Stimulated activated naive CD8-positive, alpha-beta T cell treated with anti-CD3 and anti-CD28 coated beads, Interleukin-15, Interleukin-2, amounts not matched to agents 100 ng/mL and 50 ng/mL, for 24 hours (primary cell): ENCODE measurements at regions not wholly inside any gene's neighbourhood (a gene's known extent, or its start where the extent isn't known, plus 50 kb on each side); places are given as distances from the start of the nearest gene placed in this dataset.
"Not testable (repeated sequence)": the region's sequence is repeated elsewhere in the genome, so short reads cannot be mapped to it uniquely, and the experiment has no call there.

ENCODE experiments used
- H3K27ac Mint-ChIP-seq: one replicate; pipeline ENCODE4 v1.8.0; 2021; ENCODE audit warnings: mild to moderate bottlenecking, mixed read lengths
- H3K27me3 Mint-ChIP-seq: one replicate; pipeline ENCODE4 v1.8.0; 2021; ENCODE audit warnings: mixed read lengths
- H3K36me3 Mint-ChIP-seq: one replicate; pipeline ENCODE4 v1.8.0; 2021; ENCODE audit warnings: low read depth, mixed read lengths
- H3K4me1 Mint-ChIP-seq: one replicate; pipeline ENCODE4 v1.8.0; 2021; ENCODE audit warnings: low read depth, mixed read lengths
- H3K4me3 Mint-ChIP-seq: one replicate; pipeline ENCODE4 v1.8.0; 2021; ENCODE audit warnings: mild to moderate bottlenecking, mixed read lengths
- H3K9me3 Mint-ChIP-seq: one replicate; pipeline ENCODE4 v1.8.0; 2021; ENCODE audit warnings: mixed read lengths

DNA sequence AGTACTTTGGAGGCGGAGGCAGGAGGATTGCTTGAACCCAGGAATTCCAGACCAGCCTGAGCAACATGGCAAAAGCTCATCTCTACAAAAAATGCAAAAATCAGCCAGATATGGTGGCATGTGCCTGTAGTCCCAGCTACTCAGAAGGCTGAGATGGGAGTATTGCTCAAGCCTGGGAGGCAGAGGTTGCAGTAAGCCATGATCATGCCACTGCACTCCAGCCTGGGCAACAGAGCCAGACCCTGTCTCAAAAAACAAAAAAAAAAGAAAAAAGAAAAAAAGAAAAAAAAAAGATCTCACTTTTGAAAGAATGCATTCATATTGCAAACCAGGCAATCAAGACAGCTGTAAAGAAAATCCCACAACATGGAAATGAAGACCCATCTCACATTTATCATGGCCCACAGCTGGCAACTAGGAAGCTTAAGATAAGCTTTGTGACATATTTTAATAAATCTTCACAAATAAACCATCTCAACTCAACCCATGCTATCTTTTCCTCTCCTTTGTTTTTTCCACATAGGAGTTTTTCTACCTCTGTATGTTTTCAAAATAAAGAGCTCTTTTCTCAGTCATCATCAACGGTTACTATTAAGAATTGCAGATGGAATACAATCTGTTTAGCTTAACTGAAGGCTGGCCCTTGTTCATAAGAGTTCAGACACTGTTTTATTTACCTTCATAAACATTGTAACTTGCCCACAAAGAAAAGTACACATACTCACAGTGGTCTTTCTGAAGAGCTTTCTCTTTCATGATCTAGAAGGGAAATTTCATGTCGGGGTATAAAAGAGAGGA, 137.0 kb downstream of the MREG start:
- H3K9me3 Mint-ChIP-seq: no peaks in the 10 kb centered on the region
- H3K4me3 Mint-ChIP-seq: no peak overlapping the region
- H3K4me1 Mint-ChIP-seq: no peaks in the 10 kb centered on the region
- H3K36me3 Mint-ChIP-seq: no peaks in the 10 kb centered on the region
- H3K27ac Mint-ChIP-seq: no peak overlapping the region
- H3K27me3 Mint-ChIP-seq: peaks cover 14% of the 10 kb centered on the region

DNA sequence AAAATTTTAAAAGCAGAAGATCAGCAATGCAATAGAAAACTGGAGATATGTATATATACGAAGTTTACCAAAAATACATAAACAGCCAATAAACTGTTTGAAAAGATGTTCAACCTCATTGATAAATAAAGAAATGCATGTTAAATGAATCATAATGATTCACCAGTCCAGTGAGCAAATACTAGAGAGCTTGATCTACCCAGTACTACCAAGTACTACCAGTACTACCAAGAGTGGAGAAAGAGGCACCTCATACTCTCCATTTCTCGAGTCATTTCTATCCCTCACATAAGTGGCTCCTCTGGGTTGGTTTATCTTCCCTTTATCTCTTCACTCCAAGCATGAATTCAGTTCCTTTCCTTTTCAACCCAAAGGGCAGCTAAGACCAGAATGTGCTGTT, 138.9 kb downstream of the MREG start:
- Mint-ChIP-seq H3K27ac (no peak overlapping the region), H3K4me1 (no peaks in the 10 kb centered on the region), H3K4me3 (no peak overlapping the region), H3K36me3 (no peaks in the 10 kb centered on the region), H3K27me3 (peaks cover 7% of the 10 kb centered on the region), H3K9me3 (no peaks in the 10 kb centered on the region)

DNA sequence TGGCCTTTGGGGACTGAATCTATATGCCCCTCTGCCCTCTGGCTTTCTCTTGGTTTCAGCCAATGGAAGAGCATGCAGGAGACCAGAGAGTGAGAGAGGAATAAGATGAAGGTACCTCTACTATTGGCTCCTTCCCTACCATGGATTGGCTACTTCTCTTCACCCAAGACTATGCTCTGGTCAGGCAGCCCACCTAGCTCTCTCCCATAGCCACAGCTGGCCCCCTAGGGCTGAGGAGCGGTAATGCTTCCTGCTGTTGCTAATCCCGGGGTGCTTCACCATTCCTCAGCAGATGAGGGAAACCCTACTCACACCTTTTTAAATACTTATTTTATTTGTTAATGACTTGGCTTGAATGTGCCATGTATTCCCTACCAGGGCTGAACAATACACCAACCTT, 142.4 kb downstream of the MREG start:
- H3K9me3 Mint-ChIP-seq: no peaks in the 10 kb centered on the region
- H3K4me3 Mint-ChIP-seq: no peak overlapping the region
- H3K4me1 Mint-ChIP-seq: no peaks in the 10 kb centered on the region
- no peaks in the 10 kb centered on the region for H3K36me3 Mint-ChIP-seq
- no peak overlapping the region for H3K27ac Mint-ChIP-seq
- peaks cover 17% of the 10 kb centered on the region for H3K27me3 Mint-ChIP-seq

DNA sequence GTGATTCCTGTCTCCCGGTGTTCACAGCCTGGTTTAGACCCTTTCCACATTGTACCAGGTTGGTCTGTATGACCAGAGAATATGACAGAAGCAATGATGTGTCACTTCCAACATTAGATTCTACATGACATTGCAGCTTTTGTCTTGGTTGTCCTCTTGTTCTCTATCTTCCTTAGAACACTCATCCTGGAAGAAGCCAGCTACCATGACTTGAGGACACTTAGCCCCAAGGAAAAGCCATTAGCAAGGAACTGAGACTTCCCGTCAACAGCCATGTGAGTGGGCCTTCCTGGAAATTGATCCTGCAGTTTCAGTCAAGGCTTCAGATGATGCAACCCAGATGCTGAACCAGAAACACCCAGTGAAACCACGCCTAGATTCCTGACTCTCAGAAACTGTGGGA, 143.3 kb downstream of the MREG start:
- Mint-ChIP-seq H3K4me1 (no peaks in the 10 kb centered on the region), H3K36me3 (no peaks in the 10 kb centered on the region)

DNA sequence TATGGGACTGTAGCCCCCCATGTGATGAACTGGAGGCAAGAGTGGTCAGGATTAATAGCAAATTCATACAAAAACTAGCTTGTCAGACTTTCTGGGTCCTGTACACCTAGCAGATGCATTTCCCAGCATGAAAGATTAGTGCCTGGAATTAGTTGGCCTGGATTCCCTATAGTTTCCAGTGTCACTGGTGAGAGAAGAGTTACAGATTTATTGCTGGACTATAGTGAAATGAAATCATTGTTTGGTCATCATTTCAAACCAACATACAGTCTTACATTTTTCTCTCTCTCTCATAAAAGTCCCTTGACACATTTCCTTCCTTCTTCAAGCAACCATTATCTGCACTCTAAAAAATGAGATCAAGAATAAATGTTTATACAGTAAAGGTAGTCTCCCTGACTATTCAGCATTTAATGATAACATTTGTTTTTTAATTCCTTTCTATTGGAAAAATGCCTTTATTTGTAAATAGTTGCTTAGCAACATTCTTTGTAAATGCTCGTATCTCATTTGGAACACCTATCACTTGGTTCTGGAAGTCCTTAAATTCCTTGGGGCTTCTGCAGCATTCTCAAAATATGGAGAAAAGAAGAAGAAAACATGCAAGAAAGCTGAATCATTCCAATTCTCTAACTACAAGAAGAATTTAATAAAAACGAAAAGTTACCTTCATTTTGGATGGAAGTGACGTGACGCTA, 144.4 kb downstream of the MREG start:
- Mint-ChIP-seq H3K27me3 (peaks cover 17% of the 10 kb centered on the region), H3K36me3 (no peaks in the 10 kb centered on the region), H3K27ac (no peak overlapping the region), H3K9me3 (no peaks in the 10 kb centered on the region), H3K4me1 (no peaks in the 10 kb centered on the region), H3K4me3 (no peak overlapping the region)

More for the DNA sequence above, 143.3 kb downstream of the MREG start:
- peaks cover 17% of the 10 kb centered on the region for H3K27me3 Mint-ChIP-seq
- no peak overlapping the region for H3K27ac Mint-ChIP-seq
- no peaks in the 10 kb centered on the region for H3K9me3 Mint-ChIP-seq
- H3K4me3 Mint-ChIP-seq: no peak overlapping the region

DNA sequence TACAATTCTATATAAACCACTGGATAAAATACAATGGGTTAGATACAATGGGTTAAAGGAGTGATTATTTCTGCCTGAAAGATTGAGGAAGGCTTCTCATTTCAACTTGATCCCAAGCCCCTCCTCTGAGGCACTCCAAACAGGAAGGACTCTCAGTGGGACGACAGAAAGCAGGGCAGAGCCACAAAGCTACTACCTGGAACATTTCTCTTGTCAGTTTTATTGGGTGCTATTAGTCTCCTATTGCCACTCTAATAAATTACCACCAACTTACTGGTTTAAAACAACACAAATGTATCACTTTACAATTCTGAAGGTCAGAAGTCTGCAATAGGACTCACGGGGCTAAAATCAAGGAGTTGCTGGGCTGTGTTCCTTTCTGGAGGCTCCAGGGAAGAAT, 146.7 kb downstream of the MREG start:
- no peak overlapping the region for H3K27ac Mint-ChIP-seq
- H3K9me3 Mint-ChIP-seq: no peaks in the 10 kb centered on the region

DNA sequence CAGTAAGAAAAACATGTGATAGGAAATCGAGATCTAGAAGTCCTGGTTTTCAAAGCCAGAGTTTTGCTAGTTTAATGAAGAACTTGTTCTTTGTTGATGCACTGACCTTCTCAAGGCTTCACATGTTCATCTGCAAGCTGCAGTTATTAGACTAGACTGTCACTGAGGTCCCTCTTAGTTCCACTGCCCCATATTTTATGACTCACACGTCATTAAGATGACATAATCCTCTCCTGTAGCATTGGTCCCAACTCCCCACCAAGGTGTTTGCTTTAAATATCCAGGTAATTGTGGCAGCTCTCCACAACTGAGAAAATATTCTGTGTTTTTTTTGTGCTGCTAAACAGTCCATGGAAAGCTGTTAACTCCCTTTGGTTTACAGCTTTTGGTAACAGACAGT, 149.7 kb downstream of the MREG start:
- Mint-ChIP-seq H3K9me3 (no peaks in the 10 kb centered on the region), H3K27me3 (peaks cover 11% of the 10 kb centered on the region), H3K36me3 (no peaks in the 10 kb centered on the region), H3K4me3 (no peak overlapping the region), H3K4me1 (no peaks in the 10 kb centered on the region), H3K27ac (no peak overlapping the region)

More for the DNA sequence above, 146.7 kb downstream of the MREG start:
- H3K4me3 Mint-ChIP-seq: no peak overlapping the region
- no peaks in the 10 kb centered on the region for H3K36me3 Mint-ChIP-seq
- H3K4me1 Mint-ChIP-seq: no peaks in the 10 kb centered on the region
- H3K27me3 Mint-ChIP-seq: peaks cover 10% of the 10 kb centered on the region

DNA sequence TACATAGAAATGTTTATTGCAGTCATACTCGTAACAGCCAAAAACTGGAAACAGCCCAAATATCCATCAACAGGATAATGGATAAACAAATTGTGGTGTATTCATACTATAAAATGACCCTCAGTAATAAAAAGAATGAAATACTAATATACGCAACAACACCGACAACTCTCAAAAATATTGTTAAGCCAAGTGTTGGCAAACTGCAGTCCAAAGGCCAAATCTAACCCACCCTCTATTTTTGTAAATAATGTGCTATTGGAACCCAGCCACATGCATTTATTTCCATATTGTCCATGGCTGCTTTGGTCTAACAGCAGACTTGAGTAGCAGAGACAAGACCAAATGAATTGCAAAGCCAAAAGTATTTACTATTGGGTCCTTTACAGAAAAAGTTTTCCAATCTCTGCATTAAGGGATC, 151.0 kb downstream of the MREG start:
- Mint-ChIP-seq H3K36me3 (no peaks in the 10 kb centered on the region), H3K9me3 (no peaks in the 10 kb centered on the region), H3K4me3 (no peak overlapping the region), H3K27me3 (peaks cover 10% of the 10 kb centered on the region), H3K27ac (no peak overlapping the region), H3K4me1 (no peaks in the 10 kb centered on the region)

DNA sequence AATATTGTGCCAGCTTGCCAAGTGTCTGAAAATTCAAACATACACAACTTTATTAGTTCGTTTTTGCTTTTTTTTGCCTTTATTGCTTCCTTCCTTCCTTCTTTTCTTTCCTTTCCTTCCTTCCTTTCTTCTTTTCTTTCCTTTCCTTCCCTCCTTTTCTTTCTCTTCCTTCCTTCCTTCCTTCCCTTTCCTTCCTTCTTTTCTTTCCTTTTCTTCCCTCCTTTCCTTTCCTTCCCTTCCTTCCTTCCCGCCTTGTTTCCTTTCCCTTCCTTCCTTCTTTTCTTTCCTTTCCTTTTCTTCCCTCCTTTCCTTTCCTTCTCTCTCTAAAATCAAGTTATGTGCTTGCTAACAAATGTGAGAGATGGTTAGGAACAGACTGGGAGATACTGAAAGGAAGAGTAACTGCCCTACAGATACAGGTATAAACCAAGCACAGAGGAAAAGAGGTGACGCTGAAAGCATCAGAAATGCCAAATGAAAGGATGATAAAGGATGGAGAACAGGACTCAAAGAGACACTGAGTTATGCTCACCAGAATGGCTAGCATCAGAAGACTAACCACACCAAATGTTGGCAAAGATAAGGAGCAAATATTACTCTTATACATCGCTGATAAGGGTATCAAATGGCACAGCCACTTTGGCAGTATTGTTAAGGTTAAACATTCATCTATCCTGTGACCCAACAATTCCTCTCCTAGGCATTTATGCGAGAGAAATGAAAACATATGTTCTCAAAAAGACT, 151.6 kb downstream of the MREG start:
- no peaks in the 10 kb centered on the region for H3K36me3 Mint-ChIP-seq

DNA sequence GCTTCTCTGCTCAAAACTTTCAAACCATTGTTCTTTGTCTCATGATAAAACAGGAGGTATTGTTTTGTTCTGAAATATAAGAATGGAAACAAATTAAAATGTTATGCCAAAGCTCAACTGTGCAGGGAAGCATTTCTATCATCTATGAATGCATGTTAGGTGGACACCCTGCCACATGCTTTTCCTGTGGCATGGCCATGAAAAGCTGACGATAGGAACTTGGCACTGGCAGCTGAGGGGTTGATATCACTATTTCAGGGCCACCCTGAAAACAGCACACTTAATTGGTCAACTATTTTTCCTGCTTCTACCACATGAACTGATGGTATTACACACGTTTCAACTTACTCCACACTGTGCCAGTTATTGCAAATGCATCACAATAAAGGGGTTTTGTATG, 157.3 kb downstream of the MREG start:
- no peaks in the 10 kb centered on the region for H3K4me1 Mint-ChIP-seq
- peaks cover 5% of the 10 kb centered on the region for H3K9me3 Mint-ChIP-seq
- H3K27ac Mint-ChIP-seq: no peak overlapping the region
- H3K36me3 Mint-ChIP-seq: no peaks in the 10 kb centered on the region
- H3K4me3 Mint-ChIP-seq: no peak overlapping the region
- H3K27me3 Mint-ChIP-seq: peaks cover under 1% of the 10 kb centered on the region

More for the DNA sequence above, 151.6 kb downstream of the MREG start:
- peaks cover 6% of the 10 kb centered on the region for H3K27me3 Mint-ChIP-seq
- H3K4me1 Mint-ChIP-seq: no peaks in the 10 kb centered on the region
- no peak overlapping the region for H3K4me3 Mint-ChIP-seq
- H3K27ac Mint-ChIP-seq: no peak overlapping the region
- H3K9me3 Mint-ChIP-seq: no peaks in the 10 kb centered on the region

DNA sequence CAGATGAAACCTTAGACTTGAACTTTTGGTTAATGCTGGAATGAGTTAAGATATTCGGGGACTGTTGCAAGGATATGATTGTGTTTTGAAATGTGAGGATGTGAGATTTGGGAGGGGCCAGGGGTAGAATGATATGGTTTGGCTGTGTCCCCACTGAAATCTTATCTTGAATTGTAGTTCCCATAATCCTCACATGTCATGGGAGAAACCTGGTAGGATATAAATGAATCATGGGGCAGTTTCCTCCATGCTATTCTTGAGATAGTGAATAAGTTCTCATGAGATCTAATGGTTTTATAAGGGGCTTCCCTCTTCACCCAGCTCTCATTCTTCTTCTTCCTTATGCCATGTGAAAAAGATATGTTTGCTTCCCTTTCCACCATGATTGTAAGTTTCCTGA, 158.0 kb downstream of the MREG start:
- not testable (repeated sequence) for H3K4me3 Mint-ChIP-seq, H3K36me3 Mint-ChIP-seq, H3K27me3 Mint-ChIP-seq, H3K4me1 Mint-ChIP-seq, H3K9me3 Mint-ChIP-seq, H3K27ac Mint-ChIP-seq

DNA sequence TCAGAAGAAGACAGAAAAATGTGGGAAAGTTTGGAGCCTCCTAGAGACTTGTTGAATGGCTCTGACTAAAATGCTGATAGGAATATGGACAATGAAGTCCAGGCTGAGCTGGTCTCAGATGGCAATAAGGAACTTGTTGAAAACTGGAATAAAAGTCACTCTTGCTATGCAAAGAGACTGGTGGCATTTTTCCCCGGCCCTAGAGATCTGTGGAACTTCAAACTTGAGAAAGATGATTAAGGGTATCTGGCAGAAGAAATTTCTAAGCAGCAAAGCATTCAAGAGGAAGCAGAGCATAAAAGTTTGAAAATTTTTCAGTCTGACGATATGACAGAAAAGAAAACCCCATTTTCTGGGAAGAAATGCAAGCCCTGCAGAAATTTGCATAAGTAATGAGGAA, 159.3 kb downstream of the MREG start:
- H3K4me3 Mint-ChIP-seq: no peak overlapping the region
- no peak overlapping the region for H3K27ac Mint-ChIP-seq
- H3K9me3 Mint-ChIP-seq: peaks cover 5% of the 10 kb centered on the region
- H3K27me3 Mint-ChIP-seq: no peaks in the 10 kb centered on the region
- H3K4me1 Mint-ChIP-seq: no peaks in the 10 kb centered on the region
- H3K36me3 Mint-ChIP-seq: no peaks in the 10 kb centered on the region

DNA sequence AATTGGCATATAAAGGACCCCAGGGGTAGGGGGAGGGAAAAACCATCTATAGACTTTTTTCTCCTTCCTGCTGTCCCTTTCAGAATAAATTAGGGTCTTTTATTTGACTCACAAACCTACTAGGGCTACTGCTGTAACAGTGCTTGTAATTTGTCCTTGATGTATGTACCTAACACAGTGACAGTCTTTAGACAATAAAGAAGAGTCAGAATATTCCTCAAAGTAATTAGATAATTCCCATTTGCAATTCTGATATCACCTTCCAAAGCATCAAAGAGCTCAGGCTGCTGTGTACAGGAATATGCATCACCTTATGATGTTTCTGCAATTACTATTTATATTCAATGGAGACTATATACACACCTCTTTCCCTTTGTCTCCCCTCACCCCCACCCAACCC, 161.7 kb downstream of the MREG start:
- Mint-ChIP-seq H3K4me1 (no peaks in the 10 kb centered on the region), H3K27me3 (no peaks in the 10 kb centered on the region), H3K27ac (no peak overlapping the region)

DNA sequence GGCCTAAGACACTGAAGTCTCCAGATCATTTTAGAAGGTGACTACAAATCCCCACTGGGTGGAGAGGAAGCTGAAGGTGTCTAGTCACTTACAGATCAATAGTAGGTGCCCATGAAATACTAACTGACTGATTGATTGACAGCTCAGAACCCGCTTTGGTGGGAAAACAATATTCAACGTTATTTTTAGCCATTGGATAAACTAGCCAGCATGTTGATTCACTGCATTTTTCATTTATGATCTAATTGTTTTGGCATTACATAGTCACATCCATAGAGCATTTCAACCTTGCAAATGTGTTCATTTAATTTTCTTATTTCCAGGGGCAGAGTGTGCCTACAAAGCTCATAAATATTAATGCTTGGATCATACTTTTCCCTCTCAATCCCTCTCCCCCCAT, 162.3 kb downstream of the MREG start:
- Mint-ChIP-seq H3K4me1 (peaks cover 3% of the 10 kb centered on the region), H3K4me3 (no peak overlapping the region), H3K9me3 (peaks cover 5% of the 10 kb centered on the region), H3K36me3 (no peaks in the 10 kb centered on the region), H3K27ac (no peak overlapping the region), H3K27me3 (no peaks in the 10 kb centered on the region)

More for the DNA sequence above, 161.7 kb downstream of the MREG start:
- no peak overlapping the region for H3K4me3 Mint-ChIP-seq
- no peaks in the 10 kb centered on the region for H3K36me3 Mint-ChIP-seq
- H3K9me3 Mint-ChIP-seq: peaks cover 5% of the 10 kb centered on the region

DNA sequence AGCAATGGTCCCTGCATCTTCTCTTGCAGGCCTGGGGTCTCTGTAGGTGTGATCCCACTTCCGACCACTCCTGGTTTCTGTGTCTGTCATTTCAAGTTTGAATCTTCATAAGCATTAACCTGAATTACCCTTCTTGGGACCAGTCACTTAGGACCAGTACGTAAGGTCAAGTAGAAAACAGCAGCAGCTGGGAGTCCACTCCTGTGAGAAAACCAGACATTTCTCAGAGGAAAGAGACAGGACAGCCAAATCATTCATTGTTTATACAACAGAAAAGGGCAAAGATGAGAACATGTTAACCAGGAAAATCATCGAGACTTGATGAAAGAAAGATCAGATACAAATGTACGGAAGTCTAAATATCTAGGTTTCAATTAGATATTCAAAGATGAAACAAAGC, 163.0 kb downstream of the MREG start:
- Mint-ChIP-seq H3K36me3 (no peaks in the 10 kb centered on the region), H3K4me3 (no peak overlapping the region), H3K27me3 (no peaks in the 10 kb centered on the region), H3K9me3 (peaks cover 5% of the 10 kb centered on the region), H3K4me1 (peaks cover 5% of the 10 kb centered on the region), H3K27ac (no peak overlapping the region)
